Esophagus muscularis mucosa (tissue), 4 donors: ENCODE measurements at regions not wholly inside any gene's neighbourhood (a gene's known extent, or its start where the extent isn't known, plus 50 kb on each side); places are given as distances from the start of the nearest gene placed in this dataset.

Experiments
- DNase-seq: peaks from one replicate; pipeline ENCODE4 v3.0.0-alpha.2; 2017; ENCODE audit errors: extremely low spot score
- H3K27ac ChIP-seq, 4 donors: fragments of 200-600 bp; sonication (generic); replicated peaks in 1 of 4; 1 replicate in 3 of 4; 2 replicates in 1 of 4; pipeline ENCODE4 v1.5.1; 2016 to 2019; ENCODE audit warnings: mild to moderate bottlenecking in 1 of 4
- H3K27me3 ChIP-seq, 4 donors: fragments of 200-600 bp; sonication (generic); one replicate each; pipeline versions ENCODE4 v1.5.1 to v1.6.0; 2016 to 2019
- H3K36me3 ChIP-seq, 4 donors: fragments of 200-600 bp; sonication (generic); one replicate each; pipeline ENCODE4 v1.5.1; 2016 to 2019
- H3K4me1 ChIP-seq, 4 donors: fragments of 200-600 bp; sonication (generic); one replicate each; pipeline ENCODE4 v1.5.1; 2016 to 2019
- H3K4me3 ChIP-seq, 4 donors: fragments of 200-600 bp; sonication (generic); 1 replicate in 2 of 4; 2 replicates in 2 of 4; pipeline ENCODE4 v1.5.1; 2016 to 2019; ENCODE audit warnings: mild to moderate bottlenecking in 4 of 4, moderate library complexity in 1 of 4
- H3K9me3 ChIP-seq, 4 donors: fragments of 200-600 bp; sonication (generic); 1 replicate in 3 of 4; 2 replicates in 1 of 4; pipeline ENCODE4 v1.5.1; 2016 to 2019
- CTCF ChIP-seq, 3 experiments: fragments of 200-600 bp in 2 of 3; fragments of 450-650 bp in 1 of 3; sonication (generic) in 2 of 3; IDR thresholded peaks; one replicate each; pipeline ENCODE4 v1.5.1; 2017 to 2019; ENCODE audit warnings: antibody characterized with exemption in 3 of 3, mild to moderate bottlenecking in 2 of 3, moderate library complexity in 1 of 3
- EP300 ChIP-seq: sonication (generic); formaldehyde crosslinking; IDR thresholded peaks from one replicate; pipeline ENCODE4 v1.6.1; 2017; ENCODE audit warnings: antibody characterized with exemption
- POLR2A ChIP-seq: fragments of 450-650 bp; IDR thresholded peaks from one replicate; pipeline ENCODE4 v1.6.1; 2017; ENCODE audit warnings: antibody characterized with exemption, moderate library complexity, mild to moderate bottlenecking, low read depth
- POLR2AphosphoS5 ChIP-seq, 2 donors: sonication (generic); formaldehyde crosslinking; IDR thresholded peaks; one replicate each; pipeline ENCODE4 v1.6.1; 2017; ENCODE audit warnings: antibody characterized with exemption in 2 of 2
- whole genome bisulfite sequencing: methylation state at CpG from one replicate; pipeline ENCODE4 v1.1.5; 2018; 5-methylcytosine and 5-hydroxymethylcytosine counted together
- intact Hi-C: fragments of 100-400 bp; cut with DNase I; formaldehyde crosslinking; loops from one replicate; pipeline ENCODE4 v1.15.1; 2023

DNA sequence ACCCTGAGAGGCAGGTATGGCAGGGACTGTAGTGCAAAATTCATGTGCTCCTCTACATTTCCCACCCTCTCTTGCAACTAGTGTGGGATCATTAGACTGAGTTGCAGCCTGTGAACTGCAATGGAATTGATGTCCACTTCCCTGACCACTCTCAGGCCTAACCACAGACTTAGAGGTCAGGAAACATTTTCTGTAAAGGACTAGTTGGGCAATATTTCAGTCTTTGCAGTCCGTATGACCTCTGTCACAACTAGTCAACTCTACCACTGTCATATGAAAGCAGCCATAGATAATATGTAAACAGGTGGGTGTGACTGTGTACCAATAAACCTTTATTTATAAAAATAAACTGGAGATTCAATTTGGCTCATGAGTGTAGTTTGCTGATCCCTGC is 134.4 kb upstream of the TOP1 start:
- Histone ChIP-seq H3K27ac (no peak overlapping the region), H3K4me3 (no peak overlapping the region), H3K9me3 (no peaks in the 10 kb centered on the region), H3K36me3 (no peaks in the 10 kb centered on the region), H3K27me3 (peaks cover 0 to 14% (median 0%) of the 10 kb centered on the region in 4 donors), H3K4me1 (peaks cover 0 to 6% (median 3%) of the 10 kb centered on the region in 4 donors)
- no peak for DNase-seq
- intact Hi-C loops = no loop called here
- WGBS = 71% methylated on average over 1 of the region's 1 CpG
- TF ChIP-seq POLR2AphosphoS5 (IDR thresholded peaks at IDR 0.05) (no peak), EP300 (no peak), CTCF (IDR thresholded peaks at IDR 0.05) (no peak), POLR2A (no peak)

DNA sequence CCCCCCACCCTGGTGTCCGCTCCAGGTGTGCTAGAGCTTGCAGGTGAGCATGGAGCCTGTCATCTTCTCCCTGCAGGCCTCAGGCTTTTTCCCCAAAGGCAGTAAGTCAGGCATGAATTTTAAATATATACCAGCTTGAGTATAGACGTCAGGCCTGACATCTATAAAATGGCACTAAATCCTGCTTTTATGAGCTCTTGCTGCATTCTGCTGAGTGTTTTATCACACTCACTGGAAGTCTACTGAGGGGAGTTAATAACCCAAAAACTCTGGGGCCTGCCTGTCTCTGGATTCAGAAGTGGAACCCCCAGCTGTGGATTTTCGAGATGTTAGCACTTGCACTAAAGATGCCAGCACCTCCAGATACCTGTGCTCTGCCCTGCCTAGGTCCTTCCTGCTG is 133.4 kb upstream of the TOP1 start:
- WGBS = 100% methylated on average over 1 of the region's 3 CpGs
- Histone ChIP-seq H3K27me3 (peaks cover 0 to 14% (median 0%) of the 10 kb centered on the region in 4 donors), H3K4me1 (peaks cover 0 to 6% (median 3%) of the 10 kb centered on the region in 4 donors), H3K9me3 (no peaks in the 10 kb centered on the region), H3K4me3 (no peak overlapping the region), H3K36me3 (no peaks in the 10 kb centered on the region), H3K27ac (no peak overlapping the region)
- intact Hi-C loops = no loop called here
- DNase-seq = no peak
- no peak for TF ChIP-seq POLR2A

DNA sequence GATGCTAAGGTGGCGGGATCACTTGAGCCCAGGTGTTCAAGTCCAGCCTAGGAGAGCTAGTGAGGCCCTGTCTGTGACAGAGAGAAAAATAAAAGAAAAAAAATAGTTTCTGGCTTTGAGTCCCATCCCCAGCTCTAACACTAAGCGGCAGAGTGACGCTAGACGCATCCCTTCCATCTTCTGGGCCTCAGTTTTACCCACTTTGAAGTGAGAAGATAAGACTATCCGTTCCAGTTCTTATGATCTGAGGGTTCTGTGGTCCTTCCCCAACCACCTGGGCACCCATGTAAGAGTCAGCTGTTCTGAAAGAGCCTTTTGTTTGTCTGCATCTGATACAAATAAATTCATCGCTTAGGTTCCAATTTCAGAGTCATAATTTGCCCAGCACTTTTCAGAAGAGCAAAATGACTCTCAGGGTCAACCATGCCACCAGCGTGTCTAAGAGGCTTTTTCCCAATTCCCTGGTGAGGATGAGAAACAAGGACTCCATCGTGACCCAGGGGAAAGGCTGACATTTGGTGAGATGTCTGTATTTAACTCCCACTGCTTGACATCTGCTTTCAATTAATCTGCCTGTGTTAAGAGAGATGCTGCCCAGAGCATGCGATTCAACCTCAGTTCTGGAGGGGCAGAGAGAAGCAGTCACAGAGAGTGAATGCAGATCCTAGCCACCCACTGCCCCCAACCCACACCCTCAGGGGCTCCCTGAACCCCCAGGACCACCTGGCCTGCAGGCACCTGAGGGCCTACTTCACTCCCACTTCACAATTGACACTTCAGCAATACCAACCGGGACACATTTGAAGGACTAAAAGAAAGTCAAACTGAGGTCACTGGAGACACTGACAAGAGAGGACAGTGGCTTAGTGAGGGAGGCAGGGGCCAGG is 131.6 kb upstream of the TOP1 start:
- 75% methylated on average over 10 of the region's 10 CpGs for WGBS
- Histone ChIP-seq H3K4me1 (peaks cover 0 to 6% (median 3%) of the 10 kb centered on the region in 4 donors), H3K27ac (no peak overlapping the region), H3K9me3 (no peaks in the 10 kb centered on the region), H3K36me3 (no peaks in the 10 kb centered on the region), H3K4me3 (no peak overlapping the region), H3K27me3 (peaks cover 0 to 14% (median 0%) of the 10 kb centered on the region in 4 donors)
- TF ChIP-seq POLR2A (no peak), POLR2AphosphoS5 (IDR thresholded peaks at IDR 0.05) (no peak), CTCF (IDR thresholded peaks at IDR 0.05) (no peak), EP300 (no peak)
- DNase-seq = no peak
- intact Hi-C loops = no loop called here

GRCh38 chr20:40899344-40899743 is 129.3 kb upstream of the TOP1 start:
- H3K9me3 ChIP-seq = no peaks in the 10 kb centered on the region
- intact Hi-C loops = no loop called here

More at GRCh38 chr20:40899344-40899743, 129.3 kb upstream of the TOP1 start:
- WGBS = 49% methylated on average over 2 of the region's 2 CpGs
- Histone ChIP-seq H3K27ac (no peak overlapping the region), H3K36me3 (no peaks in the 10 kb centered on the region), H3K27me3 (peaks cover 0 to 14% (median 0%) of the 10 kb centered on the region in 4 donors), H3K4me3 (no peak overlapping the region), H3K4me1 (no peaks in the 10 kb centered on the region)
- no peak for DNase-seq
- no peak for TF ChIP-seq POLR2A
- no peak for TF ChIP-seq POLR2AphosphoS5 (IDR thresholded peaks at IDR 0.05)
- TF ChIP-seq CTCF (IDR thresholded peaks at IDR 0.05) = no peak
- no peak for TF ChIP-seq EP300
